ENCODE measurements at regions not wholly inside any gene's neighbourhood (a gene's known extent, or its start where the extent isn't known, plus 50 kb on each side); places are given as distances from the start of the nearest gene placed in this dataset.

DNA sequence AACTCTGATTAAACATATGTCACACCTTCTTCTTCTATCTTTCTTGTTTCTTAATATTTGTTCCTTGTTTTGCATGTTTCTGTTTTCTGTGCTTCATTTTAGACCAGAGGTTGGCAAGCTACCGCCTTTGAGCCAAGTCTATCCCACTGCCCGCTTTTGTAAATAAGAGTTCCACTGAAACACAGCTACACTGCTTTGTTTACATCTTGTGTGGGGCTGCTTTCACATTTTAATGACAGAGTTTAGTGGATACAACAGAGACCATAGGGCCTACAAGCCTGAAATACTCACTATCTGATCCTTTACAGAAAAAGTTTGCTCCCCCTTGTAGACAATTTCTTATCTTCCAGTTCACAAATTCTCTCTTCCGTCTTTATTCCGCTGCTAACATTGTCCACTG lies 109.4 kb upstream of the SPACA1 start:
- TF ChIP-seq, protein P1, sequence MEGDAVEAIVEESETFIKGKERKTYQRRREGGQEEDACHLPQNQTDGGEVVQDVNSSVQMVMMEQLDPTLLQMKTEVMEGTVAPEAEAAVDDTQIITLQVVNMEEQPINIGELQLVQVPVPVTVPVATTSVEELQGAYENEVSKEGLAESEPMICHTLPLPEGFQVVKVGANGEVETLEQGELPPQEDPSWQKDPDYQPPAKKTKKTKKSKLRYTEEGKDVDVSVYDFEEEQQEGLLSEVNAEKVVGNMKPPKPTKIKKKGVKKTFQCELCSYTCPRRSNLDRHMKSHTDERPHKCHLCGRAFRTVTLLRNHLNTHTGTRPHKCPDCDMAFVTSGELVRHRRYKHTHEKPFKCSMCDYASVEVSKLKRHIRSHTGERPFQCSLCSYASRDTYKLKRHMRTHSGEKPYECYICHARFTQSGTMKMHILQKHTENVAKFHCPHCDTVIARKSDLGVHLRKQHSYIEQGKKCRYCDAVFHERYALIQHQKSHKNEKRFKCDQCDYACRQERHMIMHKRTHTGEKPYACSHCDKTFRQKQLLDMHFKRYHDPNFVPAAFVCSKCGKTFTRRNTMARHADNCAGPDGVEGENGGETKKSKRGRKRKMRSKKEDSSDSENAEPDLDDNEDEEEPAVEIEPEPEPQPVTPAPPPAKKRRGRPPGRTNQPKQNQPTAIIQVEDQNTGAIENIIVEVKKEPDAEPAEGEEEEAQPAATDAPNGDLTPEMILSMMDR (IDR thresholded peaks at IDR 0.05) = no peak
- intact Hi-C loops (cut with DNase I, micrococcal nuclease) = loop anchor here (10.0 kb wide), 1 partner anchor 227 kb away; the partner anchor contains the start of gene CNR1 (in 2 of the 2)
- Histone ChIP-seq H3K4me1 (ENCODE audit: low read depth) (no peaks in the 10 kb centered on the region), H3K9me3 (no peaks in the 10 kb centered on the region), H3K4me3 (no peak overlapping the region), H3K36me3 (ENCODE audit: low read depth) (no peaks in the 10 kb centered on the region)
- no peak for ATAC-seq
- no peak for DNase-seq

DNA sequence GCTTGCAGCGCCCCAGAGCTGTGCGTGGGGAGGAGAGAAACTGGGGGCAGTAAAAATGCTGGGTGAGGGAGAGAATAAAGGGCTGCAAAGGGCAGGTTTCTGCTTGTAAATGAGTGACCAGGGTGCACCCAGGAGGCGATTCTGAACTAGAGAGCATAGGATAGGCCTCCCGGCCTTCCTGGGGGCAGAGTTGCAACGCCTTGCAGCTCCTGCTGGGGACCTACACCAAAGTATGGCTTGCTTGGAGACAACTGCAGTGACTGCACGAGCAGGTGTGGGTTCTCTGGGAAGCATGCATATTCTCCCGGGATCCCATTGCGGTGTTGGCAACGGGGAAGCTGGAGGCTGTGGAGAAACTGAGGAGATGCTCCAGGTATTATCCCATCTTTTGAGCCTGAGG lies 111.6 kb upstream of the SPACA1 start:
- DNase-seq (no peak), ATAC-seq (no peak)
- H3K4me3 ChIP-seq = no peak overlapping the region
- TF ChIP-seq, protein P1 (IDR thresholded peaks at IDR 0.05) = no peak
- no peaks in the 10 kb centered on the region for H3K4me1 ChIP-seq (ENCODE audit: low read depth)
- no peaks in the 10 kb centered on the region for H3K9me3 ChIP-seq
- no peaks in the 10 kb centered on the region for H3K36me3 ChIP-seq (ENCODE audit: low read depth)
- intact Hi-C loops (cut with DNase I, micrococcal nuclease) = loop anchor here (10.0 kb wide), 1 partner anchor 229 kb away; the partner anchor contains the start of gene CNR1 (in 2 of the 2)

DNA sequence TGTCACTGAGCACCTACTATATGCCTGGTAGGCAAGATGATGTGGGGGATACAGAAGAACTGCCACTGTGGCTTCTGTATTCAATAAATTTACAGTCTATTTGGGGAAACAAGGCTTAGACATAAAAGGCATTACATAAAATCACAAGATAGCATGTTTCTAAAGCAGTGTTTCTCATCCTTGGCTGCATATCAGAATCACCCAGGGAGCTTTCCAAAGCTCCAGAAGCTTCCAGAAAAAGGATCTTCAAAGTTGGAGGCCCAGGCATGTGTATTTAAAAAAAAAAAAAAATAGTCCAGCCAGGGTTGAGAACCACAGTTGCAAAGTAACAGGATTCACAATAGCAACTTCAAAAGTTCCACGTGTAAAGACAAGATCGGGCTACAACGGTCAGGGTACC lies 112.4 kb upstream of the SPACA1 start:
- intact Hi-C loops (cut with DNase I, micrococcal nuclease) = loop anchor here (10.0 kb wide), 1 partner anchor 230 kb away; the partner anchor contains the start of gene CNR1 (in 2 of the 2)

DNA sequence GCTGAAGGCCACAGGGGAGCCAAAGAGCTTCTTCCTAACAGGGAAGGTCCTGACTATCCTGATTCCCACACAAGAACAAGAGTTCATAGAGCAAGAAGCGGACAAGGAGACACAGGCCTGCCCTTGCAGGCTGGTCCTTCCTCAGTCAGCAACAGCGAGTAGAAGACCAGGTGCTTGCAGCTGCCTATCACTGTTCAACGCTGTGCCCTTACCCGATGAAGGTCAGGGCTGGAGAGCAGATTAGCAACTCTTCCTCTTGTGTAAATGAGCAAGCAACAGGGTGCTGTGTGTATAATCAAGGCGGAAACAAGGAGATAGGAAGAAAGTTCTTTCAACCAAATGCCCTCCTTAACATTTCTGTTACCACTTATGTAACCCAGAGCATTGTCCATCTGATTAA lies 115.3 kb upstream of the SPACA1 start:
- TF ChIP-seq, protein P1 (IDR thresholded peaks at IDR 0.05) = no peak
- Histone ChIP-seq H3K9me3 (no peaks in the 10 kb centered on the region), H3K4me1 (ENCODE audit: low read depth) (no peaks in the 10 kb centered on the region), H3K4me3 (no peak overlapping the region), H3K36me3 (ENCODE audit: low read depth) (no peaks in the 10 kb centered on the region)
- DNase-seq (no peak), ATAC-seq (no peak)
- intact Hi-C loops (cut with DNase I, micrococcal nuclease) = loop anchor here (10.0 kb wide), 1 partner anchor 232 kb away; the partner anchor contains the start of gene CNR1 (in 2 of the 2)

More for the DNA sequence above, 112.4 kb upstream of the SPACA1 start:
- ATAC-seq (no peak), DNase-seq (no peak)
- Histone ChIP-seq H3K4me3 (no peak overlapping the region), H3K36me3 (ENCODE audit: low read depth) (no peaks in the 10 kb centered on the region), H3K4me1 (ENCODE audit: low read depth) (no peaks in the 10 kb centered on the region), H3K9me3 (no peaks in the 10 kb centered on the region)
- TF ChIP-seq, protein P1 (IDR thresholded peaks at IDR 0.05) = no peak

DNA sequence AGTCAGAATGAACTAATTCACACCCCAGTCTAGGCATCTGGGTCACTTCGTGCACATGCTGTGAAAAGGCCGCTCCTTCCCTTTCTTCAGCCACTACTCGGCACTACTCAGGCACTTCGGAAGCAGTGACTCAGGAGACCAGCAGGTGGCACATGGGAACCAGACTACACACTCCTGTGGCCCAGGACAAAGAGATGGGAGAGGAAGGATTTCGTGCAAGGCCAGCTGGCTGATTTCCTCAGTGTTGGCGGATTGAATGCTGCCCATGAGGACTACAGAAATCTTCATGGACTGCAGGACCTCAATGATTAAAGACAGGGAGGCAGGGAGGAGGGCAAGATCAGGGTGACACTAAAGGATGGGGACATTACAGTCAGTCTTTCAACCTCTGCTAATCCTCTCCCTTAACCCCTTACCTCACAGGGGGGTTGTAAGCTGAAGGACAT lies 117.8 kb upstream of the SPACA1 start:
- ATAC-seq (peak; percentile 97), DNase-seq (peak; percentile 70 to 92 (median 87))
- TF ChIP-seq, protein P1 (IDR thresholded peaks at IDR 0.05) = peak; percentile 77
- intact Hi-C loops (cut with DNase I, micrococcal nuclease) = loop anchor here (5.0 to 10.0 kb wide), 2 partner anchors 235 to 852 kb away; partner anchors contain the start of gene CNR1 (in 2 of the 2)
- H3K4me1 ChIP-seq (ENCODE audit: low read depth) = no peaks in the 10 kb centered on the region
- no peaks in the 10 kb centered on the region for H3K9me3 ChIP-seq
- no peak overlapping the region for H3K4me3 ChIP-seq
- no peaks in the 10 kb centered on the region for H3K36me3 ChIP-seq (ENCODE audit: low read depth)

All from mucosa of descending colon (tissue), 3 donors.